Endothelial cell of umbilical vein (primary cell): ENCODE measurements at regions not wholly inside any gene's neighbourhood (a gene's known extent, or its start where the extent isn't known, plus 50 kb on each side); places are given as distances from the start of the nearest gene placed in this dataset.

Experiments used
- EZH2 ChIP-seq: IDR thresholded peaks from 2 replicates; pipeline ENCODE4 v1.6.1; 2012; ENCODE audit warnings: borderline replicate concordance, low read depth, mild to moderate bottlenecking, moderate library complexity, low read length, inconsistent platforms; ENCODE audit not compliant: severe bottlenecking
- FOS ChIP-seq: IDR thresholded peaks from 2 replicates; pipeline ENCODE4 v1.6.1; 2011; ENCODE audit warnings: mild to moderate bottlenecking, low read length, moderate library complexity, borderline replicate concordance; ENCODE audit not compliant: insufficient read depth
- JUN ChIP-seq: IDR thresholded peaks from 2 replicates; pipeline ENCODE4 v1.6.1; 2011; ENCODE audit warnings: borderline replicate concordance, low read depth; ENCODE audit not compliant: insufficient read length, insufficient read depth
- MYC ChIP-seq: IDR thresholded peaks from one replicate; pipeline ENCODE4 v1.6.1; 2011; ENCODE audit warnings: mild to moderate bottlenecking, low read depth, low read length
- POLR2A ChIP-seq: IDR thresholded peaks from 2 replicates; pipeline ENCODE4 v1.6.1; 2012; ENCODE audit warnings: low read depth, mild to moderate bottlenecking, control low read depth, low read length
- POLR2AphosphoS5 ChIP-seq: IDR thresholded peaks from 2 replicates; pipeline ENCODE4 v1.6.1; 2012; ENCODE audit warnings: low read depth, mild to moderate bottlenecking, control low read depth, low read length, moderate library complexity; ENCODE audit not compliant: insufficient read depth
- TF ChIP-seq, protein P1 (sequence below), 2 donors: IDR thresholded peaks; 1 replicate in 1 of 2; 2 replicates in 1 of 2; pipeline ENCODE4 v1.5.1; 2011; ENCODE audit warnings: low read length in 2 of 2, mild to moderate bottlenecking in 2 of 2, moderate library complexity in 2 of 2, control low read depth in 1 of 2, inconsistent platforms in 1 of 2, low read depth in 1 of 2; ENCODE audit not compliant: insufficient read depth in 1 of 2; ENCODE audit errors: extremely low read depth in 1 of 2

DNA sequence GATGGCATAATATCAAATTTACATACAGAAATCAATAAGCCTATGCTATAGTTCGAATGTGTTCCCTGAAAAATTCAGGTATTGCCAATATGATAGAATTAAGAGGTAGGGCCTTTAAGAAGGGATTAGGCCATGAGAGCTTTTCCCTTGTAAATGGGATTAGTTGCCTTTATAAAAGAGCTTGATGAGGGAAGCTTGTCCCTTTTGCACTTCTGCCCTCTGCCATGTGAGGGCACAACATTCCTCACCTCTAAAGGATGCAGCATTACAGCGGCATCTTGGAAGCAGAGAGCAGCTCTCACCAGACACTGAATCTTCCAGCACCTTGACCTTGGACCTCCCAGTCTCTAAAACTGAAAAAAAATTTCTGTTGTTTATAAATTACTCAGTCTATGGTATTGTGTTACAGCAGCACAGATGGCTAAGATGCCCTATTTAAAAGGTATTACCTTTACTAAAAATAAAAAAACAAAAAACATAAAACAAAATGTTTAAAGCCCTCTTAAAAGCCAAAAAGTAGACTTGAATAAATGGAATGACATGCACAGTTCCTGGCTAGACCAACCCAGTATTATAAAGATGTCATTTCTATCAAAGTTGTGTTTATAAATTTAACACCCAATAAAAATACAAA lies 909.6 kb downstream of the REEP3 start:
- TF ChIP-seq EZH2 (no peak), POLR2A (no peak), POLR2AphosphoS5 (no peak), FOS (no peak), JUN (no peak), MYC (no peak)
- TF ChIP-seq, protein P1, sequence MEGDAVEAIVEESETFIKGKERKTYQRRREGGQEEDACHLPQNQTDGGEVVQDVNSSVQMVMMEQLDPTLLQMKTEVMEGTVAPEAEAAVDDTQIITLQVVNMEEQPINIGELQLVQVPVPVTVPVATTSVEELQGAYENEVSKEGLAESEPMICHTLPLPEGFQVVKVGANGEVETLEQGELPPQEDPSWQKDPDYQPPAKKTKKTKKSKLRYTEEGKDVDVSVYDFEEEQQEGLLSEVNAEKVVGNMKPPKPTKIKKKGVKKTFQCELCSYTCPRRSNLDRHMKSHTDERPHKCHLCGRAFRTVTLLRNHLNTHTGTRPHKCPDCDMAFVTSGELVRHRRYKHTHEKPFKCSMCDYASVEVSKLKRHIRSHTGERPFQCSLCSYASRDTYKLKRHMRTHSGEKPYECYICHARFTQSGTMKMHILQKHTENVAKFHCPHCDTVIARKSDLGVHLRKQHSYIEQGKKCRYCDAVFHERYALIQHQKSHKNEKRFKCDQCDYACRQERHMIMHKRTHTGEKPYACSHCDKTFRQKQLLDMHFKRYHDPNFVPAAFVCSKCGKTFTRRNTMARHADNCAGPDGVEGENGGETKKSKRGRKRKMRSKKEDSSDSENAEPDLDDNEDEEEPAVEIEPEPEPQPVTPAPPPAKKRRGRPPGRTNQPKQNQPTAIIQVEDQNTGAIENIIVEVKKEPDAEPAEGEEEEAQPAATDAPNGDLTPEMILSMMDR (IDR thresholded peaks at IDR 0.05; ENCODE audit: extremely low read depth in 1 of 2, insufficient read depth in 1 of 2, low read depth in 1 of 2, low read length in 2 of 2), result peak in 1 of 2 donors; percentile 16
